Right lobe of liver (tissue), 6 donors: ENCODE measurements at regions not wholly inside any gene's neighbourhood (a gene's known extent, or its start where the extent isn't known, plus 50 kb on each side); places are given as distances from the start of the nearest gene placed in this dataset.
"Not testable (repeated sequence)": the region's sequence is repeated elsewhere in the genome, so short reads cannot be mapped to it uniquely, and the experiment has no call there.

Experiments
- ATAC-seq, 4 donors: fragments of 200-7000 bp; cut with Tn5 transposase; one replicate each; pipeline ENCODE4 v1.9.1; 2020; ENCODE audit warnings: mild to moderate bottlenecking in 4 of 4, moderate library complexity in 4 of 4
- DNase-seq, 3 donors: peaks; one replicate each; pipeline ENCODE4 v3.0.0-alpha.2; 2020
- H3K27ac ChIP-seq, 3 donors: fragments of 200-600 bp; one replicate each; pipeline ENCODE4 v1.8.0; 2022
- H3K27me3 ChIP-seq, 2 donors: fragments of 200-600 bp; one replicate each; pipeline ENCODE4 v1.8.0; 2022
- H3K36me3 ChIP-seq, 4 donors: fragments of 200-600 bp; sonication (generic) in 1 of 4; one replicate each; pipeline versions ENCODE4 v1.5.1 to v1.8.0; 2017 to 2022; ENCODE audit warnings: control low read depth in 1 of 4
- H3K4me1 ChIP-seq, 4 donors: fragments of 200-600 bp; sonication (generic) in 1 of 4; one replicate each; pipeline versions ENCODE4 v1.5.1 to v1.8.0; 2017 to 2022; ENCODE audit warnings: control low read depth in 1 of 4
- H3K4me3 ChIP-seq, 3 donors: fragments of 200-600 bp; one replicate each; pipeline ENCODE4 v1.8.0; 2022
- H3K9me3 ChIP-seq, 4 donors: fragments of 200-600 bp; sonication (generic) in 1 of 4; one replicate each; pipeline versions ENCODE4 v1.5.1 to v1.8.0; 2017 to 2022; ENCODE audit warnings: control low read depth in 1 of 4
- CTCF ChIP-seq, 4 donors: fragments of 200-600 bp in 3 of 4; fragments of 450-650 bp in 1 of 4; IDR thresholded peaks; one replicate each; pipeline versions ENCODE4 v1.5.1 to v1.8.0; 2016 to 2022; ENCODE audit warnings: antibody characterized with exemption in 4 of 4, mild to moderate bottlenecking in 2 of 4
- POLR2A ChIP-seq: fragments of 450-650 bp; IDR thresholded peaks from one replicate; pipeline ENCODE4 v1.6.1; 2017; ENCODE audit warnings: antibody characterized with exemption, mild to moderate bottlenecking
- WGBS: methylation state at CpG from one replicate; pipeline ENCODE4 v1.1.6; 2018; ENCODE audit warnings: low coverage, low lambda C conversion rate; ENCODE audit not compliant: insufficient coverage; ENCODE audit errors: missing lambda C conversion rate; 5-methylcytosine and 5-hydroxymethylcytosine counted together
- intact Hi-C, 2 donors: fragments of 100-400 bp; cut with DNase I; formaldehyde crosslinking; loops; one replicate each; pipeline versions ENCODE4 v1.11.2 to v1.14.1; 2022
- donor health status: DM: no; HTN: yes; CAD: no.
- donor health status: DM: no; HTN: no; CAD: no.
- donor health status: DM: no; HTN: no; CAD: no.
- donor health status: DM: no; HTN: yes; CAD: no.
- donor health status: DM: no; HTN: yes; CAD: no.

- H3K4me3 ChIP-seq, result no peak overlapping the region
- no peaks in the 10 kb centered on the region for H3K9me3 ChIP-seq
- no peaks in the 10 kb centered on the region for H3K27me3 ChIP-seq
- TF ChIP-seq CTCF (IDR thresholded peaks at IDR 0.05) (peak in 2 of 4 donors; percentile 13 to 35), POLR2A (no peak)
- H3K4me1 ChIP-seq, result no peaks in the 10 kb centered on the region
- WGBS, result 100% methylated on average over 1 of the region's 1 CpG
- DNase-seq (no peak), ATAC-seq (peak; percentile 44 to 65 (median 48))
- intact Hi-C loops, result no loop called here
- peaks cover 0 to 18% (median 5%) of the 10 kb centered on the region in 4 donors for H3K36me3 ChIP-seq
- no peak overlapping the region for H3K27ac ChIP-seq
Observed at GRCh38 chr7:149598721-149599308, 101.2 kb upstream of the ZNF746 start.

GRCh38 chr7:149597789-149598188, 100.2 kb upstream of the ZNF746 start:
- H3K9me3 ChIP-seq, DNase-seq, H3K4me3 ChIP-seq, H3K27ac ChIP-seq, ATAC-seq, H3K4me1 ChIP-seq, H3K27me3 ChIP-seq, intact Hi-C loops: not testable (repeated sequence)
- peaks cover 0 to 18% (median 5%) of the 10 kb centered on the region in 4 donors for H3K36me3 ChIP-seq
- WGBS, result no CpG with 5 or more reads among the region's 2 CpGs

GRCh38 chr7:149595541-149595940, 97.9 kb upstream of the ZNF746 start:
- no CpG with 5 or more reads among the region's 2 CpGs for WGBS
- DNase-seq (no peak), ATAC-seq (no peak)
- intact Hi-C loops, result no loop called here
- H3K36me3 ChIP-seq, result no peaks in the 10 kb centered on the region
- no peaks in the 10 kb centered on the region for H3K4me1 ChIP-seq
- H3K27ac ChIP-seq, result no peak overlapping the region
- H3K27me3 ChIP-seq, result no peaks in the 10 kb centered on the region
- no peak for TF ChIP-seq CTCF (IDR thresholded peaks at IDR 0.05)
- no peak for TF ChIP-seq POLR2A
- no peaks in the 10 kb centered on the region for H3K9me3 ChIP-seq
- H3K4me3 ChIP-seq, result no peak overlapping the region

- Histone ChIP-seq H3K27me3 (no peaks in the 10 kb centered on the region), H3K27ac (no peak overlapping the region), H3K9me3 (no peaks in the 10 kb centered on the region), H3K4me1 (no peaks in the 10 kb centered on the region), H3K4me3 (no peak overlapping the region), H3K36me3 (peaks cover 0 to 3% (median 0%) of the 10 kb centered on the region in 4 donors)
- DNase-seq (no peak), ATAC-seq (no peak)
- intact Hi-C loops, result no loop called here
- TF ChIP-seq CTCF (IDR thresholded peaks at IDR 0.05) (no peak), POLR2A (no peak)
- 100% methylated on average over 3 of the region's 4 CpGs for WGBS
Observed at GRCh38 chr7:149595078-149595477, 97.5 kb upstream of the ZNF746 start.

GRCh38 chr7:149588930-149589329, 91.3 kb upstream of the ZNF746 start:
- WGBS, result 60% methylated on average over 1 of the region's 1 CpG
- intact Hi-C loops, result no loop called here
- peaks cover 0 to 12% (median 0%) of the 10 kb centered on the region in 4 donors for H3K36me3 ChIP-seq

More at GRCh38 chr7:149588930-149589329, 91.3 kb upstream of the ZNF746 start:
- DNase-seq (no peak), ATAC-seq (no peak)
- H3K27ac ChIP-seq, result no peak overlapping the region
- no peak overlapping the region for H3K4me3 ChIP-seq
- no peaks in the 10 kb centered on the region for H3K9me3 ChIP-seq
- no peaks in the 10 kb centered on the region for H3K27me3 ChIP-seq
- H3K4me1 ChIP-seq, result no peaks in the 10 kb centered on the region
- TF ChIP-seq CTCF (IDR thresholded peaks at IDR 0.05) (no peak), POLR2A (no peak)
